SK-N-SH (cell line): ENCODE measurements at regions not wholly inside any gene's neighbourhood (a gene's known extent, or its start where the extent isn't known, plus 50 kb on each side); places are given as distances from the start of the nearest gene placed in this dataset.

Experiments
- CTCF ChIP-seq: fragments of 200-600 bp; sonication (generic); IDR thresholded peaks from 2 replicates; pipeline ENCODE4 v1.6.1; 2017; ENCODE audit warnings: antibody characterized with exemption, mild to moderate bottlenecking, moderate library complexity
- EP300 ChIP-seq, 2 experiments: IDR thresholded peaks; 2 replicates each; pipeline versions ENCODE4 v1.4.0 to v1.6.1; 2012; ENCODE audit warnings: borderline replicate concordance in 1 of 2, low read depth in 1 of 2, low read length in 1 of 2
- FOXM1 ChIP-seq: IDR thresholded peaks from 2 replicates; pipeline ENCODE4 v1.4.0; 2012; ENCODE audit warnings: low read depth, mild to moderate bottlenecking
- GATA2 ChIP-seq: sonication (generic); formaldehyde crosslinking; IDR thresholded peaks from 2 replicates; pipeline ENCODE4 v1.5.0; 2020; ENCODE audit warnings: mild to moderate bottlenecking, missing genetic modification reagents
- POLR2AphosphoS5 ChIP-seq: IDR thresholded peaks from 2 replicates; pipeline ENCODE4 v1.6.1; 2012; ENCODE audit warnings: low read depth, low read length
- RAD21 ChIP-seq: IDR thresholded peaks from 2 replicates; pipeline ENCODE4 v1.6.1; 2012; ENCODE audit warnings: mild to moderate bottlenecking, low read length
- RCOR1 ChIP-seq: fragments of 150-350 bp; IDR thresholded peaks from 2 replicates; pipeline ENCODE4 v1.6.1; 2017; ENCODE audit warnings: antibody characterized with exemption, low read length
- REST ChIP-seq: IDR thresholded peaks from 2 replicates; pipeline ENCODE4 v1.6.1; 2012; ENCODE audit warnings: mild to moderate bottlenecking, low read depth, low read length, moderate library complexity
- RFX5 ChIP-seq: IDR thresholded peaks from 2 replicates; pipeline ENCODE4 v1.6.1; 2012; ENCODE audit warnings: mild to moderate bottlenecking, improper control_type of control experiment, low read length
- SMC3 ChIP-seq: IDR thresholded peaks from 2 replicates; pipeline ENCODE4 v1.6.1; 2012; ENCODE audit warnings: low read depth, low read length, improper control_type of control experiment
- TAF1 ChIP-seq: IDR thresholded peaks from 2 replicates; pipeline ENCODE4 v1.6.1; 2012; ENCODE audit warnings: low read depth, mild to moderate bottlenecking, low read length, moderate library complexity, borderline replicate concordance
- TEAD4 ChIP-seq: IDR thresholded peaks from 2 replicates; pipeline ENCODE4 v1.4.0; 2012; ENCODE audit warnings: mild to moderate bottlenecking, borderline replicate concordance; ENCODE audit not compliant: insufficient read depth
- USF2 ChIP-seq: fragments of 150-350 bp; IDR thresholded peaks from 2 replicates; pipeline ENCODE4 v1.6.1; 2017; ENCODE audit warnings: antibody characterized with exemption, low read length, low read depth, borderline replicate concordance
- YY1 ChIP-seq: IDR thresholded peaks from 2 replicates; pipeline ENCODE4 v1.4.0; 2012; ENCODE audit warnings: low read depth, mild to moderate bottlenecking

- no peak for TF ChIP-seq RAD21
- TF ChIP-seq CTCF = no peak
- TF ChIP-seq FOXM1 = no peak
- no peak for TF ChIP-seq POLR2AphosphoS5
- no peak for TF ChIP-seq TEAD4
- TF ChIP-seq YY1 = no peak
- no peak for TF ChIP-seq RCOR1
- TF ChIP-seq SMC3 = no peak
- TF ChIP-seq RFX5 = no peak
- no peak for TF ChIP-seq USF2
- no peak for TF ChIP-seq TAF1
- TF ChIP-seq EP300 (IDR thresholded peaks at IDR 0.05; ENCODE audit: borderline replicate concordance in 1 of 2, low read depth in 1 of 2, low read length in 1 of 2) = no peak
- TF ChIP-seq REST = no peak
- TF ChIP-seq GATA2 (CRISPR knock-in tag) = no peak
Observed at GRCh38 chr16:8175411-8175810, 414.9 kb downstream of the TMEM114 start.
